ENCODE measurements at regions not wholly inside any gene's neighbourhood (a gene's known extent, or its start where the extent isn't known, plus 50 kb on each side); places are given as distances from the start of the nearest gene placed in this dataset.

DNA sequence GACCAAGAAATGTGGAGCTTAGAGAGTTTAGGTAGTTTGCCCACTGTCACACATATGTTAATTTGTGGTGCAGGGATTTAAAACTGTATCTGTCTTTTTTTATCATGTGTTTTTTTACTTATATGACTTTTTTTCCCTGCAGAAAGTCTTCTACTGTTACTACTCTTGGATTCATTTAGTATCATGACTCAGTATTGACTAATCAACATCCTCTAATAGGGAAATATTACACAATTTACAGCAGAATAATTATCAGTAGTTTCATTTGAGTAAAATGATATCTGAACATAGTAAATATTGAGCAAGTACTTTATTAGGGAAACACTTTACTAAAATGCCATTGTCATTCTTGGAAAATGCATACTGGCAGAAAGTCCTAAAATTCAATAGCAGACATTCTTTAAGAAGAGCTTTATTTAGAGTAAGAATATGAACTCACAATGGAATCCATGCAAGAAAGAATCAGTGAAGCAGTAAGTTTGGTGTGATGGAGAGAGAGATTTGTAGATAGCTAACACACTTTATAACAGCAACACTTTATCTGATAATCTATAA is 425.9 kb upstream of the SLC8A1 start:
- H3K36me3 ChIP-seq (ENCODE audit: insufficient read depth, low read length, poor library complexity, severe bottlenecking) = no peaks in the 10 kb centered on the region
- BruUV-seq (replicated peaks) = no TSS peak
- ChIA-PET CTCF (no interaction called here), POLR2A (ENCODE audit: low non-redundant PET) (no interaction called here)
- H3K4me1 ChIP-seq (ENCODE audit: insufficient read depth, low read length, poor library complexity, severe bottlenecking) = no peaks in the 10 kb centered on the region
- no peak for TF ChIP-seq EZH2 (IDR thresholded peaks at IDR 0.05; ENCODE audit: borderline replicate concordance, low read depth, low read length, poor library complexity, severe bottlenecking)
- TF ChIP-seq, protein P1, sequence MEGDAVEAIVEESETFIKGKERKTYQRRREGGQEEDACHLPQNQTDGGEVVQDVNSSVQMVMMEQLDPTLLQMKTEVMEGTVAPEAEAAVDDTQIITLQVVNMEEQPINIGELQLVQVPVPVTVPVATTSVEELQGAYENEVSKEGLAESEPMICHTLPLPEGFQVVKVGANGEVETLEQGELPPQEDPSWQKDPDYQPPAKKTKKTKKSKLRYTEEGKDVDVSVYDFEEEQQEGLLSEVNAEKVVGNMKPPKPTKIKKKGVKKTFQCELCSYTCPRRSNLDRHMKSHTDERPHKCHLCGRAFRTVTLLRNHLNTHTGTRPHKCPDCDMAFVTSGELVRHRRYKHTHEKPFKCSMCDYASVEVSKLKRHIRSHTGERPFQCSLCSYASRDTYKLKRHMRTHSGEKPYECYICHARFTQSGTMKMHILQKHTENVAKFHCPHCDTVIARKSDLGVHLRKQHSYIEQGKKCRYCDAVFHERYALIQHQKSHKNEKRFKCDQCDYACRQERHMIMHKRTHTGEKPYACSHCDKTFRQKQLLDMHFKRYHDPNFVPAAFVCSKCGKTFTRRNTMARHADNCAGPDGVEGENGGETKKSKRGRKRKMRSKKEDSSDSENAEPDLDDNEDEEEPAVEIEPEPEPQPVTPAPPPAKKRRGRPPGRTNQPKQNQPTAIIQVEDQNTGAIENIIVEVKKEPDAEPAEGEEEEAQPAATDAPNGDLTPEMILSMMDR (conservative IDR thresholded peaks at IDR 0.05; ENCODE audit: low read depth, low read length) = no peak
- intact Hi-C loops (cut with micrococcal nuclease; ENCODE audit: unreplicated experiment) = loop anchor here (2.0 kb wide), 1 partner anchor 63 kb away; no protein-coding TSS in a partner anchor
- no peak overlapping the region for H3K4me3 ChIP-seq (ENCODE audit: low read depth, low read length, poor library complexity, severe bottlenecking)
- H3K27me3 ChIP-seq (replicated peaks; ENCODE audit: insufficient read depth, low read depth, low read length, poor library complexity) = no peaks in the 10 kb centered on the region
- no peak overlapping the region for H3K27ac ChIP-seq (ENCODE audit: low read depth, low read length, poor library complexity, severe bottlenecking)
- no peaks in the 10 kb centered on the region for H3K9me3 ChIP-seq (ENCODE audit: low read depth, low read length, poor library complexity, severe bottlenecking)
- no peak for DNase-seq (ENCODE audit: low spot score)

DNA sequence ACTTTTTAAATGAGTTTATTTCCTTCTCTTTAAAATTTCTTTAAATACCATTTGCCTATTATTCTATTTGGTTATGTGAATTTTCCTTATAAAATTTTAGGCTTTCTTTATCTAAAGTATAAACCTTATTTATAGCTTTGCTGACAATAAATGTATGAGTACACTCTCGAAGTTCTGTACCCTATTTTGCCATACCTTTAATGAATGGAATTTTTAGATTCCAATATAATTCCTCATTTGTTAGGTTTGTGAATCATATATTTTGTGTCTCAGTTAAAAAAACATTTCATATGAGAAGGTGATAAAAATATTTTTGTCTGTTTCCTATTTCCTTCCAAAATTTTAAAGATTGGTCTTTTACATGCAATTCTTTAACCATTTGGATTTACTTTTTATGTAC is 427.4 kb upstream of the SLC8A1 start:
- Histone ChIP-seq H3K9me3 (ENCODE audit: low read depth, low read length, poor library complexity, severe bottlenecking) (no peaks in the 10 kb centered on the region), H3K4me1 (ENCODE audit: insufficient read depth, low read length, poor library complexity, severe bottlenecking) (no peaks in the 10 kb centered on the region), H3K4me3 (ENCODE audit: low read depth, low read length, poor library complexity, severe bottlenecking) (no peak overlapping the region), H3K27me3 (replicated peaks; ENCODE audit: insufficient read depth, low read depth, low read length, poor library complexity) (no peaks in the 10 kb centered on the region), H3K36me3 (ENCODE audit: insufficient read depth, low read length, poor library complexity, severe bottlenecking) (no peaks in the 10 kb centered on the region), H3K27ac (ENCODE audit: low read depth, low read length, poor library complexity, severe bottlenecking) (no peak overlapping the region)
- no peak for TF ChIP-seq EZH2 (IDR thresholded peaks at IDR 0.05; ENCODE audit: borderline replicate concordance, low read depth, low read length, poor library complexity, severe bottlenecking)
- TF ChIP-seq, protein P1 (conservative IDR thresholded peaks at IDR 0.05; ENCODE audit: low read depth, low read length) = no peak
- ChIA-PET CTCF (no interaction called here), POLR2A (ENCODE audit: low non-redundant PET) (no interaction called here)
- no TSS peak for BruUV-seq (replicated peaks)
- DNase-seq (ENCODE audit: low spot score) = no peak
- intact Hi-C loops (cut with micrococcal nuclease; ENCODE audit: unreplicated experiment) = no loop called here

DNA sequence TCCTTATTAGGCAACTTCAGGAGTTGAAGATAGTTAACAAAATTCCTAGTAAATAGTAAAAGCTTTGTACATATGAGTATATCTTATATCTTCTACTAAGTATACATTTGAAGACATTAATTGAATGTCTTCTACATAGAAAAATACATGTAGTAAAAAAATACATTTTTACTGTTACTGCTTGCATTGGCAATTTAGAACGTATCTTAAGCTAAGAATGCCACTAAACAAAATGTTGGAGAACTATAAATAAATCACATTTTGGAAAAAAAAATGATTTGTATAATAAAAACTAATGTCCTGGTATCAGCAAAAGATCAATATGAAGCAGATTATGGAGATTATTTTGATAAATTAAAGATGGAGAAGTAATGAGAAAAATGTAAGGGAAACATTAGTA is 434.2 kb upstream of the SLC8A1 start:
- Histone ChIP-seq H3K4me1 (ENCODE audit: insufficient read depth, low read length, poor library complexity, severe bottlenecking) (no peaks in the 10 kb centered on the region), H3K27me3 (replicated peaks; ENCODE audit: insufficient read depth, low read depth, low read length, poor library complexity) (no peaks in the 10 kb centered on the region), H3K9me3 (ENCODE audit: low read depth, low read length, poor library complexity, severe bottlenecking) (no peaks in the 10 kb centered on the region), H3K36me3 (ENCODE audit: insufficient read depth, low read length, poor library complexity, severe bottlenecking) (no peaks in the 10 kb centered on the region), H3K27ac (ENCODE audit: low read depth, low read length, poor library complexity, severe bottlenecking) (no peak overlapping the region), H3K4me3 (ENCODE audit: low read depth, low read length, poor library complexity, severe bottlenecking) (no peak overlapping the region)
- no TSS peak for BruUV-seq (replicated peaks)
- no peak for DNase-seq (ENCODE audit: low spot score)
- intact Hi-C loops (cut with micrococcal nuclease; ENCODE audit: unreplicated experiment) = no loop called here
- POLR2A ChIA-PET (ENCODE audit: low non-redundant PET) = interaction anchor here (0.6 kb wide), 1 partner anchor 641 kb away, joined by 4 read pairs; no protein-coding TSS in a partner anchor
- CTCF ChIA-PET = no interaction called here
- no peak for TF ChIP-seq EZH2 (IDR thresholded peaks at IDR 0.05; ENCODE audit: borderline replicate concordance, low read depth, low read length, poor library complexity, severe bottlenecking)
- TF ChIP-seq, protein P1 (conservative IDR thresholded peaks at IDR 0.05; ENCODE audit: low read depth, low read length) = no peak

Data from A673 (cell line).